Coronary artery (tissue), 2 donors: ENCODE measurements at regions not wholly inside any gene's neighbourhood (a gene's known extent, or its start where the extent isn't known, plus 50 kb on each side); places are given as distances from the start of the nearest gene placed in this dataset.

ENCODE experiments used
- DNase-seq: peaks from one replicate; pipeline ENCODE4 v3.0.0-alpha.2; 2017; ENCODE audit warnings: low spot score
- H3K27ac ChIP-seq, 2 donors: fragments of 200-600 bp; sonication (generic); one replicate each; pipeline ENCODE4 v1.5.1; 2016 to 2019
- H3K4me3 ChIP-seq: fragments of 200-600 bp; sonication (generic); 2 replicates; pipeline ENCODE4 v1.5.1; 2016; ENCODE audit warnings: mild to moderate bottlenecking, moderate library complexity
- TF ChIP-seq, protein P1 (sequence below): fragments of 200-600 bp; sonication (generic); IDR thresholded peaks from one replicate; pipeline ENCODE4 v1.5.1; 2019; ENCODE audit warnings: antibody characterized with exemption

DNA sequence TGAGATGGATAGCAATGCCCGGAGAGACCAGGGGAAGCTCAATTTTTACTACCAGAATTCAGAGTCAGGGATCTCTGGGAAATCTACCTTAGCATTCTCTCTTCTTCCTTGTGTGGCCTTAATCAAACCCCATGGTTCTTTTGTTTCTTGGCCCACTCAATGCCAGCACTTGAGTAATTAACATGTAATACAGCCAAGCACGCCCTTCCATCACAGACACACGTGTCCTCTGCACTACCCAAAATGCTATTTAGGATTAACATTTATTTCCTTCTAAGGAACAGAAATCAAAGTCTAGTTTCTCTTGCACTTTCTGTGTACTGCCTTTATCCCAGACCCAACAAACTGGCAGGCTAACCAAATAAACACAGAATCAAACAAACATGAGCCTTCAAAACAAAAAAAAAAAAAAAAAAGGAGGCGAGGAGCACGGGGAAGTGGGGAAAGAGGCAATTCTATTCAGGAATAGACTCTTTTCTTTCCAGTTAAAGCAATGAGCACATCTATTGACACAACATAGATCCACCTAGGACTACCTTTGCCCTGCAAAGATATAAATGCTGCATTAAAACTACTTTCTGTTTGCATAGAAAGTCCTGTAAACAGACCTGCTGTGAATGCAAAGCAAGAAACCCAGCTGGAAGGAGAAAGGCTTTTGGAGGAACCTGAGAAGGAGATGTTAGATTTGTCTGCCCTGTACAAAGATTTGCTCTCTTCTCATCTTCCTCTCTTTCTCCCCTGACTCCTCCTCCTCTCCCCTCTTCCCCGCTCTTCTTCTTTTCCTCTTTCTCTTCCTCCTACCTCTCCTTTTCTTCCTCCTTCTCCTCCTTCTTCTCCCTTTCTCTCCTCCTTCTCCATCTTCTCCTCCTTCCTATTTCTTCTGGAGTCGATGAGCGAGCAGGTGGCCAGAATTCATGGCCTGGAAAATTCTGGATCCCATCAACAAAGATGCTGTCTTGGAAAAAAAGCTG is 294.4 kb downstream of the NPIPA8 start:
- DNase-seq: no peak

DNA sequence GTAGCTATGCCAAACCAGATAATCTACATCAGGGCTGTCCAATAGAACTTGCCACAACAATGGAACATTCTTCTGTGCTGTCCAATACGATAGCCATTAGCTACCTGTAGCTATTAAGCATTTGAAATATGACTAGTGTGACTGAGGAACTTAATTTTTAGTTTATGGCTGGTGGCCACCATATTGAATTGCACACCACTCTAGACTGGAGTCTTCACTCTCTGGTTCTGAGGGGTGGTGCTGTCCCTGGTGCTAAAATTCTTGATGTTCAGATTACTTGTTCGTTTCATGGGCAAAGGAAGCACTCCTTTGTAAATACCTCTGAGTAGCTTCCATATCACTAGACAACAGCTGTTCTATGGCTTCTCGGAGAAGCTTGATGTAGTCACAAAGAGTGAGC is 296.6 kb downstream of the NPIPA8 start:
- H3K27ac ChIP-seq: no peak overlapping the region
- TF ChIP-seq, protein P1, sequence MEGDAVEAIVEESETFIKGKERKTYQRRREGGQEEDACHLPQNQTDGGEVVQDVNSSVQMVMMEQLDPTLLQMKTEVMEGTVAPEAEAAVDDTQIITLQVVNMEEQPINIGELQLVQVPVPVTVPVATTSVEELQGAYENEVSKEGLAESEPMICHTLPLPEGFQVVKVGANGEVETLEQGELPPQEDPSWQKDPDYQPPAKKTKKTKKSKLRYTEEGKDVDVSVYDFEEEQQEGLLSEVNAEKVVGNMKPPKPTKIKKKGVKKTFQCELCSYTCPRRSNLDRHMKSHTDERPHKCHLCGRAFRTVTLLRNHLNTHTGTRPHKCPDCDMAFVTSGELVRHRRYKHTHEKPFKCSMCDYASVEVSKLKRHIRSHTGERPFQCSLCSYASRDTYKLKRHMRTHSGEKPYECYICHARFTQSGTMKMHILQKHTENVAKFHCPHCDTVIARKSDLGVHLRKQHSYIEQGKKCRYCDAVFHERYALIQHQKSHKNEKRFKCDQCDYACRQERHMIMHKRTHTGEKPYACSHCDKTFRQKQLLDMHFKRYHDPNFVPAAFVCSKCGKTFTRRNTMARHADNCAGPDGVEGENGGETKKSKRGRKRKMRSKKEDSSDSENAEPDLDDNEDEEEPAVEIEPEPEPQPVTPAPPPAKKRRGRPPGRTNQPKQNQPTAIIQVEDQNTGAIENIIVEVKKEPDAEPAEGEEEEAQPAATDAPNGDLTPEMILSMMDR: no peak
- no peak overlapping the region for H3K4me3 ChIP-seq
- no peak for DNase-seq

More for the DNA sequence above, 294.4 kb downstream of the NPIPA8 start:
- Histone ChIP-seq H3K4me3 (no peak overlapping the region), H3K27ac (no peak overlapping the region)
- TF ChIP-seq, protein P1: no peak

DNA sequence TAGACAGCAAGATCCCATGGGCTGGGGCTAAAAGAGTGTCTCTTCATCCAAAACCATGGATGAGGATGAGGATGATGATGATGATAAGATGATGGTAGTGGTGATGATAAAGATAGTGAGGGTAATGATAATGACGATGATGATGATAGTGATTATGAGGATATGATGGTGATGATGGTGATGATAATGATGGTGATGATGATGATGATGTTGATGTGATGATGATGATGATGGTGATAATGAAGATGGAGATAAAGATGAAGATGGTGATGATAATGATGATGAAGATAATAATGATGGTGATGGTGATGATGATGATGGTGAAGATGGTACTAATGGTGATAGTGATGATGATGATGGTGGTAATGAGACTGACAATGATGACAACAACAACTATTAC is 299.5 kb downstream of the NPIPA8 start:
- H3K4me3 ChIP-seq: no peak overlapping the region
- no peak overlapping the region for H3K27ac ChIP-seq
- no peak for DNase-seq
- TF ChIP-seq, protein P1: no peak

DNA sequence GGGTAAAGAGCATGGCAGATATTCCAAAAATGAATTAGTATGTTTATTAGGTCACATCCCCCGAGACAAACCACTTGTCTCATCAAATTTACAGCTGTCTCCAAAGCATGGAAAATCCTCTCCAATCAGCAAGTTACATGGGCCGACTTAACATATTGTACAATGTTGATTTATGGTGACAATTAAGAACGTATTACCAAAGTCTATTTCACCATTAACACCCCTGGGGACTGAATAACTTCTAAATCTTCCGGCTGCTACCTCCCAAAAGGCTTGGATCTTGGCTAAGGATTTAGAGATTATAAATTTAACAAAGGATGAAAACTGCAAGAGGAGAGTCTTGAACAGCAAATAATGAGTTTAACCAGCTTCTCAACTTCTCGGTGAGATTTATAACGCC is 311.9 kb downstream of the NPIPA8 start:
- H3K27ac ChIP-seq: no peak overlapping the region
- TF ChIP-seq, protein P1: no peak
- DNase-seq: no peak
- H3K4me3 ChIP-seq: no peak overlapping the region

DNA sequence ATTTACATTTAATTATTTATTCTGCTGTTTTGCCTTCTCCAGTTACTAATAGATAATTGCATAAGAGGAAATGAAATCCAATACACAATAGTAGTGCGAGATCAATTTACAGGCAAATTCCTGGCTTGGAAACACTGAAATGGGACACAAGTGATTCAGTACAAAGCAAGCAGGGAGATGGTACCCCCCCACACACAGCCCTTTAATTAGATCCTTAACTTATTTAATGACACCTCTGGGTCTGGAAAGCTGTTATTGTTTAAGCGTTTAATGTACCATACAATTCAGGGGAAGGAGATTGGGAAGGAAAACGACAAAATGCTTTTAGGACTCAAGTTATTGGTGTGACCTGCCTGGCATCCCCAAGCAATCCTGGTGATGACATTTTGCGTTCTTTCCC is 318.2 kb downstream of the NPIPA8 start:
- DNase-seq: no peak
- H3K27ac ChIP-seq: no peak overlapping the region
- H3K4me3 ChIP-seq: no peak overlapping the region
- TF ChIP-seq, protein P1: no peak

DNA sequence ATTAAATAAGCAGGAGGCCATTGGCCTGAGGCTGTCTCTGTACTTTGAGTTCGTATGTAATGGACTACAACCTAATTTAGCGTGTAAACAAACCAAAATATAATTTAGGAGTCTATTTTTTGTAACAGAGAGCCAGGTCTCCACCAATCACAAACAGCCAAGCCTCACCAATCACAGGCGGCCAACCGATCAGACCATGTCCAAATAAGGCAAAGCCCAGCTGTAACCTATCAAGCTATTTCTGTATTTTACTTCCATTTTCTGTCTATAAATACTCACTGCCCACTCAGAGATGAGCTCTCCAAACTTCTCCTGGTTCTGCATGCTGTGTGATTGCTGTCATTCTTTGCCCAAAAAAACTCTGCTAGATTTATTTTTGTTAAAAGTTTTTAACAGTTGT is 322.7 kb downstream of the NPIPA8 start:
- Histone ChIP-seq H3K27ac (no peak overlapping the region), H3K4me3 (no peak overlapping the region)
- no peak for DNase-seq
- TF ChIP-seq, protein P1: no peak

DNA sequence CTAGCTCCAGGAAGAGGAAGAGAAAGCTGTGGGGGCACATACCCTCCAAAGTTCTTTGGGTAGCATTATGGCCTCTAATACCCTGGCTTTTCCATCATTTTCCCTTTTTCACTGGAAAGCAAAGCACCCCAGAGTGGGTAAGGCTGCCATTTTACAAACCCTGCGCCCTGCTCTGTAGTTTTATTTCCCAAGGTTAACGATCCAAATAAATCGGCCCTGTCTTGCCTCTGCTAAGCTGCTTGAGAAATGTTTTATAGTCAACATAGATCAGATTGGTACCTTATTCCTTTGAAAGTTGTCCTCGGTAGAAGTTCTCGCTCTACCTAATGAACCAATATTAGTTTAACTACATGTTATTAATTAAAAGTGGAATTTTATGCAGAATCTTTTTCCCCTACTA is 328.2 kb downstream of the NPIPA8 start:
- H3K4me3 ChIP-seq: no peak overlapping the region
- TF ChIP-seq, protein P1: no peak
- no peak overlapping the region for H3K27ac ChIP-seq
- no peak for DNase-seq
